Mesenchymal stem cell (in vitro differentiated cells and primary cell): ENCODE measurements at regions not wholly inside any gene's neighbourhood (a gene's known extent, or its start where the extent isn't known, plus 50 kb on each side); places are given as distances from the start of the nearest gene placed in this dataset.

Source experiments
- DNase-seq: peaks from one replicate; pipeline ENCODE4 v3.0.0-alpha.2; 2013
- H2AFZ ChIP-seq: one replicate; pipeline ENCODE4 v1.6.1; 2013; ENCODE audit warnings: low read depth, mild to moderate bottlenecking, control low read depth, inconsistent platforms, low read length, moderate library complexity
- H2AK5ac ChIP-seq: 2 replicates; pipeline ENCODE4 v1.6.1; 2013; ENCODE audit warnings: low read length, moderate library complexity, mild to moderate bottlenecking, inconsistent platforms; ENCODE audit not compliant: severe bottlenecking
- H2BK120ac ChIP-seq: one replicate; pipeline ENCODE4 v1.6.1; 2013; ENCODE audit warnings: low read depth, mild to moderate bottlenecking, inconsistent platforms, low read length, moderate library complexity
- H2BK12ac ChIP-seq, 2 experiments: one replicate each; pipeline ENCODE4 v1.6.1; 2013; ENCODE audit warnings: inconsistent platforms in 2 of 2, low read length in 2 of 2, mild to moderate bottlenecking in 2 of 2, moderate library complexity in 2 of 2, control low read depth in 1 of 2
- H2BK15ac ChIP-seq: one replicate; pipeline ENCODE4 v1.6.1; 2013; ENCODE audit warnings: mild to moderate bottlenecking, low read depth, inconsistent platforms; ENCODE audit not compliant: poor library complexity, severe bottlenecking
- H2BK5ac ChIP-seq: 2 replicates; pipeline ENCODE4 v1.6.1; 2013; ENCODE audit warnings: low read depth, mild to moderate bottlenecking, low read length, control low read depth, inconsistent platforms; ENCODE audit not compliant: poor library complexity, severe bottlenecking
- H3K14ac ChIP-seq, 2 experiments: one replicate each; pipeline ENCODE4 v1.6.1; 2013; ENCODE audit warnings: inconsistent platforms in 2 of 2, low read length in 2 of 2, control low read depth in 1 of 2, mild to moderate bottlenecking in 1 of 2, moderate library complexity in 1 of 2
- H3K18ac ChIP-seq, 2 experiments: one replicate each; pipeline ENCODE4 v1.6.1; 2013; ENCODE audit warnings: inconsistent platforms in 2 of 2, low read length in 2 of 2, control low read depth in 1 of 2, low read depth in 1 of 2, mild to moderate bottlenecking in 1 of 2
- H3K23ac ChIP-seq, 2 experiments: one replicate each; pipeline ENCODE4 v1.6.1; 2013; ENCODE audit warnings: inconsistent platforms in 2 of 2, low read length in 2 of 2, mild to moderate bottlenecking in 2 of 2, moderate library complexity in 2 of 2, control low read depth in 1 of 2
- H3K27ac ChIP-seq: 2 replicates; pipeline ENCODE4 v1.5.1; 2013; ENCODE audit warnings: mild to moderate bottlenecking, moderate library complexity, low read length, control low read depth, inconsistent platforms; ENCODE audit not compliant: poor library complexity, severe bottlenecking
- H3K27me3 ChIP-seq, 2 experiments: 2 replicates each; pipeline versions ENCODE4 v1.6.1 to v1.7.0; 2013; ENCODE audit warnings: low read length in 2 of 2, mild to moderate bottlenecking in 2 of 2, moderate library complexity in 2 of 2, control low read depth in 1 of 2, inconsistent platforms in 1 of 2; ENCODE audit not compliant: control insufficient read depth in 1 of 2, insufficient read depth in 1 of 2
- H3K36me3 ChIP-seq, 2 experiments: 2 replicates each; pipeline versions ENCODE4 v1.6.1 to v1.7.0; 2013; ENCODE audit warnings: low read length in 2 of 2, control low read depth in 1 of 2, inconsistent platforms in 1 of 2, low read depth in 1 of 2, mild to moderate bottlenecking in 1 of 2; ENCODE audit not compliant: insufficient read depth in 2 of 2, control insufficient read depth in 1 of 2
- H3K4ac ChIP-seq, 2 experiments: one replicate each; pipeline ENCODE4 v1.6.1; 2013; ENCODE audit warnings: inconsistent platforms in 2 of 2, low read length in 2 of 2, mild to moderate bottlenecking in 2 of 2, moderate library complexity in 2 of 2, control low read depth in 1 of 2, low read depth in 1 of 2
- H3K4me1 ChIP-seq: 2 replicates; pipeline ENCODE4 v1.6.1; 2013; ENCODE audit warnings: low read depth, low read length, control low read depth; ENCODE audit not compliant: control insufficient read depth, insufficient read depth
- H3K4me2 ChIP-seq: 2 replicates; pipeline ENCODE4 v1.6.1; 2013; ENCODE audit warnings: low read length, mild to moderate bottlenecking, inconsistent platforms; ENCODE audit not compliant: poor library complexity, severe bottlenecking
- H3K4me3 ChIP-seq, 2 experiments: 2 replicates each; pipeline versions ENCODE4 v1.5.1 to v1.7.0; 2013; ENCODE audit warnings: low read length in 2 of 2, mild to moderate bottlenecking in 2 of 2, control low read depth in 1 of 2, low read depth in 1 of 2; ENCODE audit not compliant: insufficient read depth in 1 of 2
- H3K79me1 ChIP-seq: replicated peaks from 2 replicates; pipeline ENCODE4 v1.6.1; 2013; ENCODE audit warnings: mild to moderate bottlenecking, control low read depth, low read length, inconsistent platforms; ENCODE audit not compliant: poor library complexity, severe bottlenecking
- H3K9ac ChIP-seq: 2 replicates; pipeline ENCODE4 v1.7.0; 2013; ENCODE audit warnings: mild to moderate bottlenecking, low read length, moderate library complexity
- H3K9me3 ChIP-seq: 2 replicates; pipeline ENCODE4 v1.7.0; 2013; ENCODE audit warnings: mild to moderate bottlenecking, low read length; ENCODE audit not compliant: control insufficient read depth
- H4K8ac ChIP-seq: one replicate; pipeline ENCODE4 v1.6.1; 2013; ENCODE audit warnings: inconsistent platforms, mild to moderate bottlenecking, low read length, moderate library complexity
- H4K91ac ChIP-seq: one replicate; pipeline ENCODE4 v1.6.1; 2013; ENCODE audit warnings: mild to moderate bottlenecking, low read length, inconsistent platforms
- WGBS: methylation state at CpG from one replicate; pipeline ENCODE4 v1.1.7; 2013; ENCODE audit warnings: mixed read lengths; 5-methylcytosine and 5-hydroxymethylcytosine counted together

DNA sequence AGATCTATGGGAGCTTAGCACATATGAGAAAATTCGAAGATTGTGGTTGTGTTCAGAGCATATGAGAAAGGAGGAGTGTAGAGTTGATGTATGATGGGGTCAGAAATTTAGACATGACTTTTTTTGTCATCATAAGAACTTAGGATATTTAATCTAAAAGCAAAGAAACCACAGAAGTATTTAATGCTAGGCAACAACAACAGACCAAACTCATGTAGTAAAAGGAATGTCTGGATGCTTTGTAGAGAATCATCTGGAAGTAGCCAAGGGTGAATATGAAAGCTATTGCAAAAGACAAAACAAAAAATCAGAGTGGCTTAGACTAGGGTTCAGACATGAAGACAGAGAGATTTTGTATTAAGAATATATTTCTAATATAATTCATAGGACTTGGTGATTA lies 190.3 kb downstream of the SLITRK1 start:
- no peak overlapping the region for H3K14ac ChIP-seq

DNA sequence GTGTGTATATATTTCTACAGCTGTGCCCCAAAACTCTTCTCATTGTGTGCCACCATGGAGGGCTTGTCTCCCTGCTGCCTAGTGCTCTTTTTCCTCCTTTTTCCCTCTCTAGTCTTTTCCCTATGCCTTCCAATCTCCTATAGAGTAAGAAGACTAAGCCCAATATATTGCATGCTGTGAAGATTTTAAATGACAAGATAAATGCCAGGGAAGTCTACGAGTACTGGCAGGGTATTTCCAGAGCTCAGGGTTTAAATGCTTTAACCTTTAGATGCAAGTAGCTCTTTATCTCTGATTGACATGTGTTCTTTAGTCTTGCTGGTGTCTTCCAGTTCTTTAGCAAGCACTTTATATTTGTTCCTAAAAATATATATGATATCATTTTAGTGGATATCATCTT lies 200.7 kb downstream of the SLITRK1 start:
- no peak overlapping the region for H3K4ac ChIP-seq
- 71% methylated on average over 1 of the region's 1 CpG for WGBS
- no peak overlapping the region for H3K4me3 ChIP-seq
- H2AFZ ChIP-seq: no peak overlapping the region
- no peak overlapping the region for H4K8ac ChIP-seq
- H3K18ac ChIP-seq: no peak overlapping the region
- H2AK5ac ChIP-seq: no peak overlapping the region
- H3K4me1 ChIP-seq: no peaks in the 10 kb centered on the region
- H3K9ac ChIP-seq: no peak overlapping the region
- no peak overlapping the region for H2BK5ac ChIP-seq
- H3K36me3 ChIP-seq: no peaks in the 10 kb centered on the region
- no peak for DNase-seq
- H3K23ac ChIP-seq: no peak overlapping the region
- H2BK15ac ChIP-seq: no peak overlapping the region
- no peak overlapping the region for H2BK120ac ChIP-seq
- H3K27me3 ChIP-seq: no peaks in the 10 kb centered on the region
- H3K4me2 ChIP-seq: no peak overlapping the region
- H3K27ac ChIP-seq: no peak overlapping the region
- H4K91ac ChIP-seq: no peak overlapping the region
- no peaks in the 10 kb centered on the region for H3K9me3 ChIP-seq
- no peaks in the 10 kb centered on the region for H3K79me1 ChIP-seq
- no peak overlapping the region for H2BK12ac ChIP-seq
- H3K14ac ChIP-seq: no peak overlapping the region

More for the DNA sequence above, 190.3 kb downstream of the SLITRK1 start:
- H3K9ac ChIP-seq: no peak overlapping the region
- no peak overlapping the region for H3K4me2 ChIP-seq
- no peak overlapping the region for H2AFZ ChIP-seq
- H4K8ac ChIP-seq: no peak overlapping the region
- H2BK12ac ChIP-seq: no peak overlapping the region
- H3K23ac ChIP-seq: no peak overlapping the region
- no peaks in the 10 kb centered on the region for H3K36me3 ChIP-seq
- DNase-seq: no peak
- H3K18ac ChIP-seq: no peak overlapping the region
- H3K4me1 ChIP-seq: no peaks in the 10 kb centered on the region
- H3K27me3 ChIP-seq: no peaks in the 10 kb centered on the region
- H2BK15ac ChIP-seq: no peak overlapping the region
- H4K91ac ChIP-seq: no peak overlapping the region
- no peak overlapping the region for H3K4ac ChIP-seq
- no peaks in the 10 kb centered on the region for H3K79me1 ChIP-seq
- no peak overlapping the region for H2AK5ac ChIP-seq
- H2BK120ac ChIP-seq: no peak overlapping the region
- H2BK5ac ChIP-seq: no peak overlapping the region
- no peak overlapping the region for H3K27ac ChIP-seq
- WGBS: 77% methylated on average over 1 of the region's 1 CpG
- H3K9me3 ChIP-seq: no peaks in the 10 kb centered on the region
- no peak overlapping the region for H3K4me3 ChIP-seq

DNA sequence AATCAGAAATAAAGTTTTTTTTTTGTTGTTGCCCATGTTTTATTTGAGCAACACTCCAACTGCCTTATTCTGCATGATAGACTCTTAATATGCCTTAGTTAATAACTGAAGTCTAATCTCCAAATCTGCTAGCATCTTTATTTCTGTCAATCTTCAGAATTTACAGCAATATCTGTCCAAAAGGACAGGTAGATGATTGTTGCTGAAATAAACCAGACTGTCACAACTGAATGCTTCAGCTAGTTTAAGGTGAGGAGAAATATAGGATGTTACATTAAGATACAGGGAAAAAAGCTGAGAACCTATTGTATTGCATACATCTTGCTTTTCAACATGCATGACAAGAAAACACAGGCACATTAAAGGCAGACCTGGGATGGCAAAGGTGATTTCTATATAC lies 204.3 kb downstream of the SLITRK1 start:
- Histone ChIP-seq H3K4me3 (no peak overlapping the region), H3K14ac (no peak overlapping the region), H3K18ac (no peak overlapping the region), H3K9me3 (no peaks in the 10 kb centered on the region), H3K27me3 (no peaks in the 10 kb centered on the region), H3K4ac (no peak overlapping the region), H2AFZ (no peak overlapping the region), H3K4me1 (no peaks in the 10 kb centered on the region), H3K4me2 (no peak overlapping the region), H2BK5ac (no peak overlapping the region), H3K27ac (no peak overlapping the region), H3K79me1 (no peaks in the 10 kb centered on the region), H3K9ac (no peak overlapping the region), H2AK5ac (no peak overlapping the region), H3K36me3 (no peaks in the 10 kb centered on the region), H4K8ac (no peak overlapping the region), H4K91ac (no peak overlapping the region), H3K23ac (no peak overlapping the region), H2BK15ac (no peak overlapping the region), H2BK120ac (no peak overlapping the region), H2BK12ac (no peak overlapping the region)
- DNase-seq: no peak

DNA sequence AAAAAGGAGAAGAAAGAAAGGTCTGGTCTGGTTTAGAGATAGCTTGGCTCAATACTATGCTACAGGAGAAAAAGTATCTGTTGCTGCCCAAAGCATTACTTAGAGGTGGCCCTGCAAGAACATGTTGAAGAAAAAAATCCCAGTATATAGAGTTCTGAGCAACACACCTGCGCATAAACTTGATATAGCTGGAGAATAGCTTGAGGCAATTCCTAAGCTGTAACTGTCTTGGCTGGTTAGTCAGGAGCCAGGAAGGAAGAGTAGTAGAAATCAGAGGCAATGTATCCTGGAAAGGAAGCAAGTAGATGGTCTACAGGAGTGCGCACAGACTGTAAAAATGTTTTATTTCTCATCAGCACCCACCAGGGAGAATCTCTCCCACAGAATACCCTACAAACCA lies 209.7 kb downstream of the SLITRK1 start:
- Histone ChIP-seq H2BK5ac (no peak overlapping the region), H2BK120ac (no peak overlapping the region), H3K79me1 (no peaks in the 10 kb centered on the region), H3K14ac (no peak overlapping the region), H2AK5ac (no peak overlapping the region), H3K23ac (no peak overlapping the region), H3K4me2 (no peak overlapping the region), H4K8ac (no peak overlapping the region), H2BK12ac (no peak overlapping the region), H3K4me3 (no peak overlapping the region), H4K91ac (no peak overlapping the region), H3K27me3 (no peaks in the 10 kb centered on the region), H3K9me3 (no peaks in the 10 kb centered on the region), H2AFZ (no peak overlapping the region), H2BK15ac (no peak overlapping the region), H3K4ac (no peak overlapping the region), H3K36me3 (no peaks in the 10 kb centered on the region), H3K4me1 (no peaks in the 10 kb centered on the region), H3K18ac (no peak overlapping the region), H3K9ac (no peak overlapping the region), H3K27ac (no peak overlapping the region)
- no peak for DNase-seq
- 95% methylated on average over 1 of the region's 2 CpGs for WGBS
